ENCODE measurements at regions not wholly inside any gene's neighbourhood (a gene's known extent, or its start where the extent isn't known, plus 50 kb on each side); places are given as distances from the start of the nearest gene placed in this dataset.

- Histone ChIP-seq H3K27me3 (ENCODE audit: control insufficient read depth, insufficient read depth, low read length) (no peaks in the 10 kb centered on the region), H3K4me3 (ENCODE audit: low read depth, low read length) (no peak overlapping the region), H3K36me3 (ENCODE audit: control insufficient read depth, insufficient read depth, low read length) (no peaks in the 10 kb centered on the region)
- no peak for TF ChIP-seq CTCF (IDR thresholded peaks at IDR 0.05; ENCODE audit: insufficient read depth, low read length, severe bottlenecking)
- FAIRE-seq (no peak), DNase-seq (ENCODE audit: low read depth) (no peak)
Observed at GRCh38 chr15:77857419-77857818, 220.1 kb downstream of the TBC1D2B start.

- FAIRE-seq, result no peak
- no peaks in the 10 kb centered on the region for H3K27me3 ChIP-seq (ENCODE audit: control insufficient read depth, insufficient read depth, low read length)
- no peak for TF ChIP-seq CTCF (IDR thresholded peaks at IDR 0.05; ENCODE audit: insufficient read depth, low read length, severe bottlenecking)
- H3K4me3 ChIP-seq (ENCODE audit: low read depth, low read length), result no peak overlapping the region
- peak; percentile 12 for DNase-seq (ENCODE audit: low read depth)
- no peaks in the 10 kb centered on the region for H3K36me3 ChIP-seq (ENCODE audit: control insufficient read depth, insufficient read depth, low read length)
Observed at GRCh38 chr15:77856705-77857346, 220.7 kb downstream of the TBC1D2B start.

GRCh38 chr15:77855871-77856270 lies 221.6 kb downstream of the TBC1D2B start:
- Histone ChIP-seq H3K27me3 (ENCODE audit: control insufficient read depth, insufficient read depth, low read length) (no peaks in the 10 kb centered on the region), H3K4me3 (ENCODE audit: low read depth, low read length) (no peak overlapping the region), H3K36me3 (ENCODE audit: control insufficient read depth, insufficient read depth, low read length) (no peaks in the 10 kb centered on the region)
- no peak for DNase-seq (ENCODE audit: low read depth)
- TF ChIP-seq CTCF (IDR thresholded peaks at IDR 0.05; ENCODE audit: insufficient read depth, low read length, severe bottlenecking), result no peak
- FAIRE-seq, result no peak

- no peak for FAIRE-seq
- Histone ChIP-seq H3K36me3 (ENCODE audit: control insufficient read depth, insufficient read depth, low read length) (no peaks in the 10 kb centered on the region), H3K4me3 (ENCODE audit: low read depth, low read length) (no peak overlapping the region), H3K27me3 (ENCODE audit: control insufficient read depth, insufficient read depth, low read length) (no peaks in the 10 kb centered on the region)
- no peak for DNase-seq (ENCODE audit: low read depth)
- no peak for TF ChIP-seq CTCF (IDR thresholded peaks at IDR 0.05; ENCODE audit: insufficient read depth, low read length, severe bottlenecking)
Observed at GRCh38 chr15:77854980-77855379, 222.3 kb upstream of the LINGO1 start.

GRCh38 chr15:77853910-77854309 lies 221.2 kb upstream of the LINGO1 start:
- H3K36me3 ChIP-seq (ENCODE audit: control insufficient read depth, insufficient read depth, low read length), result no peaks in the 10 kb centered on the region
- FAIRE-seq, result no peak
- no peaks in the 10 kb centered on the region for H3K27me3 ChIP-seq (ENCODE audit: control insufficient read depth, insufficient read depth, low read length)

More at GRCh38 chr15:77853910-77854309, 221.2 kb upstream of the LINGO1 start:
- TF ChIP-seq CTCF (IDR thresholded peaks at IDR 0.05; ENCODE audit: insufficient read depth, low read length, severe bottlenecking), result no peak
- DNase-seq (ENCODE audit: low read depth), result no peak
- H3K4me3 ChIP-seq (ENCODE audit: low read depth, low read length), result no peak overlapping the region
